H9 (cell line): ENCODE measurements at regions not wholly inside any gene's neighbourhood (a gene's known extent, or its start where the extent isn't known, plus 50 kb on each side); places are given as distances from the start of the nearest gene placed in this dataset.

Source experiments
- DNase-seq: peaks from one replicate; pipeline ENCODE4 v3.0.0-alpha.2; 2017
- H2AFZ ChIP-seq: one replicate; pipeline ENCODE4 v1.6.1; 2013; ENCODE audit warnings: mild to moderate bottlenecking, low read length, control low read depth, moderate library complexity
- H2AK5ac ChIP-seq: 2 replicates; pipeline ENCODE4 v1.6.1; 2013; ENCODE audit warnings: low read length, control low read depth, mixed read lengths; ENCODE audit not compliant: insufficient read length
- H2BK120ac ChIP-seq: one replicate; pipeline ENCODE4 v1.6.1; 2013; ENCODE audit warnings: low read depth, mild to moderate bottlenecking, low read length, control low read depth, inconsistent platforms; ENCODE audit not compliant: poor library complexity, severe bottlenecking
- H2BK12ac ChIP-seq: 2 replicates; pipeline ENCODE4 v1.6.1; 2013; ENCODE audit warnings: low read length, control low read depth, mixed read lengths, low read depth; ENCODE audit not compliant: insufficient read length
- H2BK15ac ChIP-seq: 2 replicates; pipeline ENCODE4 v1.6.1; 2013; ENCODE audit warnings: low read depth, low read length, control low read depth
- H2BK20ac ChIP-seq: one replicate; pipeline ENCODE4 v1.6.1; 2013; ENCODE audit warnings: low read depth, mild to moderate bottlenecking, low read length, control low read depth, inconsistent platforms; ENCODE audit not compliant: poor library complexity, severe bottlenecking
- H2BK5ac ChIP-seq: 2 replicates; pipeline ENCODE4 v1.6.1; 2013; ENCODE audit warnings: low read length, control low read depth, mixed read lengths; ENCODE audit not compliant: insufficient read length
- H3K14ac ChIP-seq: 2 replicates; pipeline ENCODE4 v1.6.1; 2013; ENCODE audit warnings: low read length, control low read depth; ENCODE audit not compliant: insufficient read depth
- H3K18ac ChIP-seq: 2 replicates; pipeline ENCODE4 v1.6.1; 2013; ENCODE audit warnings: low read depth, mild to moderate bottlenecking, mixed read lengths, low read length, control low read depth; ENCODE audit not compliant: insufficient read length
- H3K23ac ChIP-seq: 2 replicates; pipeline ENCODE4 v1.6.1; 2013; ENCODE audit warnings: low read length, control low read depth, mixed read lengths, low read depth; ENCODE audit not compliant: insufficient read length
- H3K23me2 ChIP-seq: 2 replicates; pipeline ENCODE4 v1.6.1; 2013; ENCODE audit warnings: low read depth, mild to moderate bottlenecking, mixed read lengths, low read length, control low read depth; ENCODE audit not compliant: insufficient read length, poor library complexity, severe bottlenecking
- H3K27ac ChIP-seq: 2 replicates; pipeline ENCODE4 v1.5.1; 2013; ENCODE audit warnings: low read length, control low read depth, mixed read lengths, low read depth; ENCODE audit not compliant: insufficient read length
- H3K27me3 ChIP-seq: 2 replicates; pipeline ENCODE4 v1.6.1; 2013; ENCODE audit warnings: low read length, control low read depth, inconsistent platforms; ENCODE audit not compliant: insufficient read depth
- H3K4ac ChIP-seq: 2 replicates; pipeline ENCODE4 v1.6.1; 2013; ENCODE audit warnings: low read depth, mild to moderate bottlenecking, control low read depth, inconsistent platforms, low read length, moderate library complexity
- H3K4me1 ChIP-seq: 2 replicates; pipeline ENCODE4 v1.6.1; 2013; ENCODE audit warnings: low read length, control low read depth, inconsistent platforms; ENCODE audit not compliant: insufficient read depth
- H3K4me2 ChIP-seq: 2 replicates; pipeline ENCODE4 v1.6.1; 2013; ENCODE audit warnings: low read length, control low read depth, mixed read lengths; ENCODE audit not compliant: insufficient read length, insufficient read depth
- H3K56ac ChIP-seq: 2 replicates; pipeline ENCODE4 v1.6.1; 2013; ENCODE audit warnings: low read depth, mild to moderate bottlenecking, mixed read lengths, low read length, control low read depth; ENCODE audit not compliant: insufficient read length
- H3K79me1 ChIP-seq: 2 replicates; pipeline ENCODE4 v1.6.1; 2013; ENCODE audit warnings: low read depth, mild to moderate bottlenecking, moderate library complexity, low read length, control low read depth, inconsistent platforms; ENCODE audit not compliant: insufficient read depth, poor library complexity, severe bottlenecking
- H3K79me2 ChIP-seq: 2 replicates; pipeline ENCODE4 v1.6.1; 2013; ENCODE audit warnings: low read length, control low read depth, inconsistent platforms; ENCODE audit not compliant: insufficient read depth
- H3K9ac ChIP-seq: 2 replicates; pipeline ENCODE4 v1.6.1; 2013; ENCODE audit warnings: low read length, control low read depth, mixed read lengths; ENCODE audit not compliant: insufficient read length; ENCODE audit errors: extremely low read depth
- H3K9me3 ChIP-seq: one replicate; pipeline ENCODE4 v1.6.1; 2013; ENCODE audit warnings: low read depth, low read length, inconsistent platforms; ENCODE audit not compliant: control insufficient read depth
- H3T11ph ChIP-seq: one replicate; pipeline ENCODE4 v1.6.1; 2013; ENCODE audit warnings: mild to moderate bottlenecking, low read length, control low read depth, inconsistent platforms
- H4K20me1 ChIP-seq: one replicate; pipeline ENCODE4 v1.6.1; 2013; ENCODE audit not compliant: control insufficient read depth, insufficient read length, insufficient read depth
- H4K5ac ChIP-seq: 2 replicates; pipeline ENCODE4 v1.6.1; 2013; ENCODE audit warnings: low read depth, mild to moderate bottlenecking, mixed read lengths, low read length, control low read depth; ENCODE audit not compliant: insufficient read length
- H4K8ac ChIP-seq: replicated peaks from 2 replicates; pipeline ENCODE4 v1.6.1; 2013; ENCODE audit warnings: low read length, control low read depth, mixed read lengths, low read depth; ENCODE audit not compliant: insufficient read length
- H4K91ac ChIP-seq: 2 replicates; pipeline ENCODE4 v1.6.1; 2013; ENCODE audit warnings: low read depth, mild to moderate bottlenecking, moderate library complexity, mixed read lengths, low read length, control low read depth; ENCODE audit not compliant: insufficient read length
- H3K27ac Mint-ChIP-seq, 3 experiments: 2 replicates in 2 of 3; 3 replicates in 1 of 3; pipeline ENCODE4 v1.8.0; 2020 to 2021; ENCODE audit warnings: mixed read lengths in 3 of 3, mild to moderate bottlenecking in 1 of 3, moderate library complexity in 1 of 3
- H3K27me3 Mint-ChIP-seq: 2 replicates; pipeline ENCODE4 v1.8.0; 2021; ENCODE audit warnings: low read depth, mild to moderate bottlenecking, moderate library complexity, mixed read lengths
- H3K36me3 Mint-ChIP-seq, 3 experiments: 2 replicates in 2 of 3; 3 replicates in 1 of 3; pipeline ENCODE4 v1.8.0; 2020 to 2021; ENCODE audit warnings: low read depth in 3 of 3, mixed read lengths in 3 of 3; ENCODE audit not compliant: insufficient read depth in 1 of 3
- H3K4me1 Mint-ChIP-seq, 2 experiments: 2 replicates each; pipeline ENCODE4 v1.8.0; 2020; ENCODE audit warnings: mixed read lengths in 2 of 2
- H3K4me3 Mint-ChIP-seq, 2 experiments: 2 replicates in 1 of 2; 3 replicates in 1 of 2; pipeline ENCODE4 v1.8.0; 2020 to 2021; ENCODE audit warnings: mild to moderate bottlenecking in 2 of 2, mixed read lengths in 2 of 2, moderate library complexity in 1 of 2
- H3K9me3 Mint-ChIP-seq, 2 experiments: 2 replicates in 1 of 2; 3 replicates in 1 of 2; pipeline ENCODE4 v1.8.0; 2020; ENCODE audit warnings: mild to moderate bottlenecking in 2 of 2, mixed read lengths in 2 of 2, moderate library complexity in 1 of 2
- WGBS: extraction: QIAGEN DNeasy Blood & Tissue Kit; methylation state at CpG from one replicate; pipeline ENCODE4 v1.1.7; 2013; ENCODE audit warnings: missing lambda C conversion rate, low lambda C conversion rate, mixed read lengths; ENCODE audit not compliant: insufficient read length; ENCODE audit errors: extremely low coverage; 5-methylcytosine and 5-hydroxymethylcytosine counted together
- TF ChIP-seq, protein P1 (sequence below): fragments of 200-600 bp; sonication (generic); conservative IDR thresholded peaks from 3 replicates; pipeline ENCODE4 v1.8.0; 2021; ENCODE audit warnings: antibody characterized with exemption, mild to moderate bottlenecking

DNA sequence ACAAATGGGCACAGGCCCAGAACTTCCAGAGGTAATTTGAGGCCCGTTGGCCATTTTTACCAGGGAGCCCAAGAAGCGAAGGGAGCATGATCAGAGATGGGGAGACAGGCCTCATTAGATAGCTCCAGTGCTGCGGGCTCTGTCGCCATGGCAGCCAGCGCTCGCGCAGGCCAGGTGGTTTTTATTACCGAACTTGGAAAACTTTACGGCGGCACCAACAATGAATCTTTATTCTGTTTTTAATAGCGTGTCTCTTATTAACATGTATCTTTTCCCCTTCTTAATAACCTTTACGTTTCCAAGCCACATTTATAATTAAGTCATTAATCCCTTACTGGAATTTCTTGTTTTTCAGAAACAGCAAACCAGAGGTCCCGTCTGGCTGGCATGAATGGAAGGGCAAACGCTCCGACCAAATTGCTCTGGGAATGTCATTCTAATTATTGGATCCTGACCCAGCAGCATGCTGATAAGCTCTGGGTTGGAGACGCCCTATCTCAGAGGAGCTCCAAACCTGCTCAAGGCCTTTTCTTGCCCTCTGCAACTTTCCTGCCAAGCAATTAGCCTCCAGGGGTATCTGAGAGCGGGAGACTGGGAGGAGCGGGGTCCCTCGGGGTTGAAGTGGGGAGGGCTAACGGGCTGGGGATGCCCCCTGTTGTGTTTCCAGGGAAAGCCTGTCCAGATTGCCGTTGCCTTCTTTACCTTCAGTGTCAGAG is 256.4 kb downstream of the TLE3 start:
- Mint-ChIP-seq H3K4me3 (no peak overlapping the region), H3K9me3 (no peaks in the 10 kb centered on the region; a peak in 1 of 5 replicates), H3K27me3 (peaks cover 3% of the 10 kb centered on the region), H3K36me3 (no peaks in the 10 kb centered on the region; a peak in 2 of 7 replicates), H3K27ac (no peak overlapping the region), H3K4me1 (peaks cover 8 to 14% of the 10 kb centered on the region in 2 experiments)
- H3K79me2 ChIP-seq: no peaks in the 10 kb centered on the region
- H2BK5ac ChIP-seq: no peak overlapping the region
- no peak for DNase-seq
- TF ChIP-seq, protein P1, sequence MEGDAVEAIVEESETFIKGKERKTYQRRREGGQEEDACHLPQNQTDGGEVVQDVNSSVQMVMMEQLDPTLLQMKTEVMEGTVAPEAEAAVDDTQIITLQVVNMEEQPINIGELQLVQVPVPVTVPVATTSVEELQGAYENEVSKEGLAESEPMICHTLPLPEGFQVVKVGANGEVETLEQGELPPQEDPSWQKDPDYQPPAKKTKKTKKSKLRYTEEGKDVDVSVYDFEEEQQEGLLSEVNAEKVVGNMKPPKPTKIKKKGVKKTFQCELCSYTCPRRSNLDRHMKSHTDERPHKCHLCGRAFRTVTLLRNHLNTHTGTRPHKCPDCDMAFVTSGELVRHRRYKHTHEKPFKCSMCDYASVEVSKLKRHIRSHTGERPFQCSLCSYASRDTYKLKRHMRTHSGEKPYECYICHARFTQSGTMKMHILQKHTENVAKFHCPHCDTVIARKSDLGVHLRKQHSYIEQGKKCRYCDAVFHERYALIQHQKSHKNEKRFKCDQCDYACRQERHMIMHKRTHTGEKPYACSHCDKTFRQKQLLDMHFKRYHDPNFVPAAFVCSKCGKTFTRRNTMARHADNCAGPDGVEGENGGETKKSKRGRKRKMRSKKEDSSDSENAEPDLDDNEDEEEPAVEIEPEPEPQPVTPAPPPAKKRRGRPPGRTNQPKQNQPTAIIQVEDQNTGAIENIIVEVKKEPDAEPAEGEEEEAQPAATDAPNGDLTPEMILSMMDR: no peak
- H3K56ac ChIP-seq: no peak overlapping the region
- H3K9ac ChIP-seq: no peak overlapping the region
- H3K79me1 ChIP-seq: no peaks in the 10 kb centered on the region
- no peak overlapping the region for H2BK12ac ChIP-seq
- 100% methylated on average over 1 of the region's 21 CpGs for WGBS
- no peak overlapping the region for H3K23ac ChIP-seq
- no peak overlapping the region for H2AFZ ChIP-seq
- no peaks in the 10 kb centered on the region for H3K27me3 ChIP-seq
- H3K14ac ChIP-seq: no peak overlapping the region
- no peaks in the 10 kb centered on the region for H4K20me1 ChIP-seq
- no peak overlapping the region for H4K8ac ChIP-seq
- no peak overlapping the region for H3T11ph ChIP-seq
- no peak overlapping the region for H4K5ac ChIP-seq
- no peaks in the 10 kb centered on the region for H3K23me2 ChIP-seq
- no peak overlapping the region for H3K4me2 ChIP-seq
- H2BK120ac ChIP-seq: no peak overlapping the region
- H3K27ac ChIP-seq: no peak overlapping the region
- no peaks in the 10 kb centered on the region for H3K4me1 ChIP-seq
- H2AK5ac ChIP-seq: no peak overlapping the region
- no peak overlapping the region for H3K18ac ChIP-seq
- H2BK20ac ChIP-seq: no peak overlapping the region
- H2BK15ac ChIP-seq: no peak overlapping the region
- H3K4ac ChIP-seq: no peak overlapping the region
- no peaks in the 10 kb centered on the region for H3K9me3 ChIP-seq
- no peak overlapping the region for H4K91ac ChIP-seq
